ENCODE measurements at regions not wholly inside any gene's neighbourhood (a gene's known extent, or its start where the extent isn't known, plus 50 kb on each side); places are given as distances from the start of the nearest gene placed in this dataset.

DNA sequence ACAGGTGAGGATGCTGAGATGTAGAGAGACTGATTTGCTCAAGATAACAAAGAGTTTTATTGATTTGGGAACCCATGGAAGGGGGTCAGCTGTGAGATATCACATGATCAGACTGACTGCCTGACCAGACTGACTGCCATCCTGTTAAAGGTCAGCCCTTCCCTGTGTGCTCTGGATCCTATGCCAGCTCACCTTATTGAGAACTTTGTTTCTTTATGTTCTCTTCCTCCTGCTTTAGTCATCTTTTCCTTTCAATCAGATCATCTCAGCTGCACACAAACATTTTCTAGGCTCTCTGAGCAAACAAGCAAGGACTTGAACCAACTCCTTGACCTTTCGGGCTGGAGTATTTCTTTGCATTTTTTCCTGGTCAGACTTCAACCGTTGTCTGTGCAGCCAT lies 50.0 kb upstream of the MTPN start:
- no peak for DNase-seq
